Progenitor cell of endocrine pancreas (in vitro differentiated cells): ENCODE measurements at regions not wholly inside any gene's neighbourhood (a gene's known extent, or its start where the extent isn't known, plus 50 kb on each side); places are given as distances from the start of the nearest gene placed in this dataset.

Source experiments
- DNase-seq: peaks from one replicate; pipeline ENCODE4 v3.0.0; 2021; ENCODE audit warnings: low spot score; ENCODE audit not compliant: unreplicated experiment
- H3K27ac Mint-ChIP-seq: 2 replicates; pipeline ENCODE4 v1.8.0; 2021; ENCODE audit warnings: mild to moderate bottlenecking, moderate library complexity, mixed read lengths
- H3K27me3 Mint-ChIP-seq: 2 replicates; pipeline ENCODE4 v1.8.0; 2021; ENCODE audit warnings: mixed read lengths
- H3K36me3 Mint-ChIP-seq: 2 replicates; pipeline ENCODE4 v1.8.0; 2022; ENCODE audit warnings: mixed read lengths; ENCODE audit not compliant: insufficient read depth
- H3K4me1 Mint-ChIP-seq: 2 replicates; pipeline ENCODE4 v1.8.0; 2021; ENCODE audit warnings: low read depth, mixed read lengths
- H3K4me3 Mint-ChIP-seq: 2 replicates; pipeline ENCODE4 v1.8.0; 2021; ENCODE audit warnings: low read depth, mild to moderate bottlenecking, moderate library complexity, mixed read lengths
- H3K9me3 Mint-ChIP-seq: 2 replicates; pipeline ENCODE4 v1.8.0; 2021; ENCODE audit warnings: low read depth, mixed read lengths
- TF ChIP-seq, protein P1 (sequence below): fragments of 200-600 bp; sonication (generic); IDR thresholded peaks from one replicate; pipeline ENCODE4 v1.5.0; 2021; ENCODE audit warnings: antibody characterized with exemption, mild to moderate bottlenecking; ENCODE audit not compliant: unreplicated experiment

DNA sequence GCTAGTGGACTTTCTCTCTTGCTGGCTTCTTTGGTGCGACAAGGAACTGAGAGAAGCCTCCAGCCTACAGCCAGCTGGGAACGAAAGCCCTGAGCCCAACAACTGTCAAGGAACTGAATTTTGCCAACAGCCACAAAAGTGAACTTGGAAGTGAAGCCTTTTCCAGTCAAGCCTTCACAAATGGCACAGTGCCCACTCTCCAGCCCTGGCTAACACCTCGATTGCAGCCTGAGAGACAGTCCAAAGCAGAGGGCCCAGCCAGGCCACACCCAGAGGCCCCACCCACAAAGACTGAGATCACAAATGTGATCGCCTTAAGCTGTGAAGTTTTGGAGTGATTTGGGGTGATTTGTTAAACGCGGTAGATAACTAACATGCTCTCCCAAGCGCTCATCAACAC lies 244.6 kb upstream of the SDK2 start:
- H3K27me3 Mint-ChIP-seq, result peaks cover 24% of the 10 kb centered on the region
- no peaks in the 10 kb centered on the region for H3K9me3 Mint-ChIP-seq
- no peaks in the 10 kb centered on the region for H3K36me3 Mint-ChIP-seq
- TF ChIP-seq, protein P1, sequence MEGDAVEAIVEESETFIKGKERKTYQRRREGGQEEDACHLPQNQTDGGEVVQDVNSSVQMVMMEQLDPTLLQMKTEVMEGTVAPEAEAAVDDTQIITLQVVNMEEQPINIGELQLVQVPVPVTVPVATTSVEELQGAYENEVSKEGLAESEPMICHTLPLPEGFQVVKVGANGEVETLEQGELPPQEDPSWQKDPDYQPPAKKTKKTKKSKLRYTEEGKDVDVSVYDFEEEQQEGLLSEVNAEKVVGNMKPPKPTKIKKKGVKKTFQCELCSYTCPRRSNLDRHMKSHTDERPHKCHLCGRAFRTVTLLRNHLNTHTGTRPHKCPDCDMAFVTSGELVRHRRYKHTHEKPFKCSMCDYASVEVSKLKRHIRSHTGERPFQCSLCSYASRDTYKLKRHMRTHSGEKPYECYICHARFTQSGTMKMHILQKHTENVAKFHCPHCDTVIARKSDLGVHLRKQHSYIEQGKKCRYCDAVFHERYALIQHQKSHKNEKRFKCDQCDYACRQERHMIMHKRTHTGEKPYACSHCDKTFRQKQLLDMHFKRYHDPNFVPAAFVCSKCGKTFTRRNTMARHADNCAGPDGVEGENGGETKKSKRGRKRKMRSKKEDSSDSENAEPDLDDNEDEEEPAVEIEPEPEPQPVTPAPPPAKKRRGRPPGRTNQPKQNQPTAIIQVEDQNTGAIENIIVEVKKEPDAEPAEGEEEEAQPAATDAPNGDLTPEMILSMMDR, result no peak
- no peak for DNase-seq
- H3K4me3 Mint-ChIP-seq, result no peak overlapping the region
- no peaks in the 10 kb centered on the region for H3K4me1 Mint-ChIP-seq
- no peak overlapping the region for H3K27ac Mint-ChIP-seq

DNA sequence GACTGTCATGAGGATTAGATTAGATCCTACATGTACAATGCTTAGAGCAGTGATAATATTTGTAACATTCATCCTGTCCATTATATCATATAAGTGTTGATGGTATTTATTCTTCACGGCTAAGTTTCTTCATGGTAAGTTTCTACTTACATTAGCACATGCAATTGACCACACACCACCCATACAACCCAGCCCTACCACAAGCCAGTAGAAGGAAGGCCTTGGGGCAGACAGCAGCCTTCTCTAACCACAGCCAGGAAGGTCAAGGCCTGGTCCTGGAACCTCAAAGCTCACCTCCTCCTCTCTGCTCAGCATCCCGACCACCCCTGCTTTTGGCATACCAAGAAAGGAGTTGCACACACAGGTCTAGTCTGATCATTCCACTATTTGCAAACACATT lies 245.2 kb upstream of the SDK2 start:
- H3K9me3 Mint-ChIP-seq, result no peaks in the 10 kb centered on the region
- H3K4me3 Mint-ChIP-seq, result no peak overlapping the region
- DNase-seq, result no peak
- H3K4me1 Mint-ChIP-seq, result no peaks in the 10 kb centered on the region
- H3K27me3 Mint-ChIP-seq, result peaks cover 21% of the 10 kb centered on the region
- no peaks in the 10 kb centered on the region for H3K36me3 Mint-ChIP-seq
- TF ChIP-seq, protein P1, result no peak
- H3K27ac Mint-ChIP-seq, result no peak overlapping the region

GRCh38 chr17:73890831-73891405 lies 246.7 kb upstream of the SDK2 start:
- TF ChIP-seq, protein P1, result no peak
- no peaks in the 10 kb centered on the region for H3K36me3 Mint-ChIP-seq
- no peak for DNase-seq
- H3K9me3 Mint-ChIP-seq, result no peaks in the 10 kb centered on the region
- no peak overlapping the region for H3K27ac Mint-ChIP-seq
- no peaks in the 10 kb centered on the region for H3K4me1 Mint-ChIP-seq
- H3K4me3 Mint-ChIP-seq, result no peak overlapping the region
- H3K27me3 Mint-ChIP-seq, result peaks cover 25% of the 10 kb centered on the region

DNA sequence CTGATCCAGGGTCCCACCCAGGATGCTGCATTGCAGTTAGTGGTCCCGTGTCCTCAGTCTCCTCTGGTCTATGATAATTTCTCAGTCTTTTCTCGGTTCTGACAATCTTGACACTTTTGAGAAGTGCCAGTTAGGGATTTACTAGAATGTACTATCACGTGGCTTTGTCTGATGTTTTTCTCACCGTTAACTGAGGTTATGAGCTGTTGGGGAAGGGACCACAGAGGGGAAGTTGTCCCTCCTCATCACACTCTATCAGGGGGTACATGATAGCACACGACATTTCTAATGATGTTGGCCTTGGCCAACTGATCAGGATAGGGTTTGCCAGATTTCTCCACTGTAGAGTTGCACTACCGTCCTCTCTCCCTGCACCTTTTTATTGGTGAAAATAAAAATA lies 250.9 kb upstream of the SDK2 start:
- Mint-ChIP-seq H3K9me3 (no peaks in the 10 kb centered on the region), H3K27me3 (peaks cover 51% of the 10 kb centered on the region), H3K36me3 (no peaks in the 10 kb centered on the region), H3K4me1 (no peaks in the 10 kb centered on the region), H3K27ac (no peak overlapping the region), H3K4me3 (no peak overlapping the region)
- TF ChIP-seq, protein P1, result no peak
- no peak for DNase-seq

DNA sequence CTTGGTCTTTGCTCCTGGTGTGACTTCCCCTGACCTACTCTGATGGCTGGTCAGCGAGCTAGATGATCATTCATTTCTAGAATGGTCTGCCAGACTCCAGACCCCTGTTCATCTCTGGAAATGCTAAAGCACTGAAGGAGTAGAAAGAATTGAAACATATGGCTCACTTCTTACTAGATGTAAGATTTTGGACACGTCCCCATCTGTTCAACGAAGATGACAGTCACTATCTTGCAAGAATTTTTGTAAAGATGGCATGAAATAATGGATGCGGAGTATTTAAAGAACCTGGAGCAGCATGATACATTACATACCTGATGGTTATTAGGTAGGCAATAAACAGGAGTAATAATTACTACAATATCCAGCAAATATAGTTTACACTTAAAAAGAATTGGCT lies 252.7 kb upstream of the SDK2 start:
- TF ChIP-seq, protein P1, result no peak
- DNase-seq, result no peak
- no peaks in the 10 kb centered on the region for H3K9me3 Mint-ChIP-seq
- H3K4me1 Mint-ChIP-seq, result peaks cover 6% of the 10 kb centered on the region
- no peak overlapping the region for H3K4me3 Mint-ChIP-seq
- no peak overlapping the region for H3K27ac Mint-ChIP-seq
- peaks cover 68% of the 10 kb centered on the region for H3K27me3 Mint-ChIP-seq
- H3K36me3 Mint-ChIP-seq, result no peaks in the 10 kb centered on the region
